ENCODE measurements at regions not wholly inside any gene's neighbourhood (a gene's known extent, or its start where the extent isn't known, plus 50 kb on each side); places are given as distances from the start of the nearest gene placed in this dataset.

GRCh38 chr1:98427664-98428063 is 233.9 kb upstream of the SNX7 start:
- H3K4me1 ChIP-seq (ENCODE audit: insufficient read depth), result no peaks in the 10 kb centered on the region
- intact Hi-C loops (cut with DNase I), result loop anchor here in 1 of 4 donors (2.0 kb wide), 1 partner anchor 31 kb away; no protein-coding TSS in a partner anchor
- TF ChIP-seq EP300 (IDR thresholded peaks at IDR 0.05), result no peak
- TF ChIP-seq CTCF (IDR thresholded peaks at IDR 0.05), result no peak
- TF ChIP-seq POLR2A (IDR thresholded peaks at IDR 0.05), result no peak
- no peaks in the 10 kb centered on the region for H3K36me3 ChIP-seq
- H3K27me3 ChIP-seq, result no peaks in the 10 kb centered on the region
- no peak for DNase-seq
- no peak overlapping the region for H3K27ac ChIP-seq
- no peak overlapping the region for H3K4me3 ChIP-seq
- H3K9me3 ChIP-seq, result no peaks in the 10 kb centered on the region
- whole genome bisulfite sequencing, 3 donors, result 60 to 81% (median 75%) methylated on average over 3 of the region's 3 CpGs

GRCh38 chr1:98426092-98426491 is 235.4 kb upstream of the SNX7 start:
- TF ChIP-seq CTCF (IDR thresholded peaks at IDR 0.05) (no peak), POLR2A (IDR thresholded peaks at IDR 0.05) (no peak)
- WGBS, 3 donors, result 80 to 90% (median 86%) methylated on average over 4 of the region's 4 CpGs
- H3K4me3 ChIP-seq, result no peak overlapping the region
- intact Hi-C loops (cut with DNase I), result loop anchor here in 1 of 4 donors (2.0 kb wide), 1 partner anchor 33 kb away; no protein-coding TSS in a partner anchor
- H3K4me1 ChIP-seq (ENCODE audit: insufficient read depth), result no peaks in the 10 kb centered on the region
- H3K9me3 ChIP-seq, result no peaks in the 10 kb centered on the region
- H3K36me3 ChIP-seq, result no peaks in the 10 kb centered on the region
- DNase-seq, result no peak
- no peak overlapping the region for H3K27ac ChIP-seq
- H3K27me3 ChIP-seq, result no peaks in the 10 kb centered on the region

- Histone ChIP-seq H3K4me1 (ENCODE audit: insufficient read depth) (no peaks in the 10 kb centered on the region), H3K4me3 (no peak overlapping the region), H3K27ac (no peak overlapping the region), H3K36me3 (no peaks in the 10 kb centered on the region), H3K27me3 (no peaks in the 10 kb centered on the region), H3K9me3 (no peaks in the 10 kb centered on the region)
- intact Hi-C loops (cut with DNase I), result no loop called here
- DNase-seq, result no peak
- no peak for TF ChIP-seq CTCF (IDR thresholded peaks at IDR 0.05)
- TF ChIP-seq EP300 (IDR thresholded peaks at IDR 0.05), result no peak
- no peak for TF ChIP-seq POLR2A (IDR thresholded peaks at IDR 0.05)
- WGBS, 3 donors, result 77 to 86% (median 84%) methylated on average over 2 of the region's 2 CpGs
Observed at GRCh38 chr1:98422816-98423215, 238.7 kb upstream of the SNX7 start.

- Histone ChIP-seq H3K27me3 (no peaks in the 10 kb centered on the region), H3K4me1 (ENCODE audit: insufficient read depth) (no peaks in the 10 kb centered on the region), H3K36me3 (no peaks in the 10 kb centered on the region), H3K9me3 (no peaks in the 10 kb centered on the region), H3K4me3 (no peak overlapping the region), H3K27ac (no peak overlapping the region)
- 42 to 63% (median 44%) methylated on average over 2 of the region's 2 CpGs for WGBS, 3 donors
- intact Hi-C loops (cut with DNase I), result no loop called here
- TF ChIP-seq CTCF (IDR thresholded peaks at IDR 0.05) (no peak), POLR2A (IDR thresholded peaks at IDR 0.05) (no peak), EP300 (IDR thresholded peaks at IDR 0.05) (no peak)
- DNase-seq, result no peak
Observed at GRCh38 chr1:98421085-98421435, 240.5 kb upstream of the SNX7 start.

Measured in ovary (tissue), 7 donors.